Posterior vena cava (tissue), 2 donors: ENCODE measurements at regions not wholly inside any gene's neighbourhood (a gene's known extent, or its start where the extent isn't known, plus 50 kb on each side); places are given as distances from the start of the nearest gene placed in this dataset.
"Not testable (repeated sequence)": the region's sequence is repeated elsewhere in the genome, so short reads cannot be mapped to it uniquely, and the experiment has no call there.

Source experiments
- DNase-seq: peaks from one replicate; pipeline ENCODE4 v3.0.0-alpha.2; 2020; ENCODE audit warnings: low spot score
- intact Hi-C, 2 donors: fragments of 100-400 bp; cut with DNase I; formaldehyde crosslinking; loops; one replicate each; pipeline versions ENCODE4 v1.14.1 to v1.14.2; 2022 to 2023
- donor health status: DM: yes; HTN: yes; CAD: no.
- donor health status: DM: yes; HTN: yes; CAD: no.

DNA sequence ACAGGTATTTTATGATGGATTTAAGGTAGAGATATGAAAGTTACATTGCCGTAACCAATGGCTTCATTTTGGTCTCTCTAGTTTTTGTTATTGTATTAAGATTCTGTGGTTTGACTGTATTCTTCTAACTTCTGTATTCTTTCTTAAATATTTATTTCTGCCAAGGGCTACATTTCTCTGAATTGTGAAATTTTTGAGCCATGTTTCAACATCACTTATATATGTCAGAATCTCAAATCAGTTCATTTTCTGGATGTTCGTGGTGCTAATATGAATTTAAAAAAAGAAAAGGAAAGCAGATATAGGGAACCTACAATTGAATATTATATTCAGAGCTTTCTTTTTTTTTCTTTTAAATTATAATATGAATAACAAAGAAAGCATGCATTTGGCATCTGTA lies 142.7 kb downstream of the ANXA1 start:
- intact Hi-C loops = no loop called here
- DNase-seq = no peak

DNA sequence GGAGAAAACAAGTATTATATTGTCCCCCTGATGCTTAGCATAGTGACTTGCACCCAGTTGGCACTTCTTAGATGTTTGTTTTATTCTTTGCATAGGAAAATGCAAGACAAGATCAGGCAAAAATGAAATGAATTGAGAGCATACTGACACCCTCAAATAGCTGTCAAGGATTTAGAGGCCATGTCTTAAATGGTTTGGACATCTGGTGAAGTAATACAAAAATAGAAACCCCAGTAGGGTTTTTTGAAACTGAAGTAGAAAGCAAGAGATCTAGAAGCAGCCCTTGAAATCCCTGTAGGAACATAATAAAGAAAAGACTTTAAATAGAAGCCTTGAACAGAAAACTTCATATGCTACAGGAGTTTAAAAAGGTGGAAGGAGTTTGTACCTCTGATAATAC lies 174.3 kb downstream of the ANXA1 start:
- intact Hi-C loops = loop anchor here in 1 of 2 donors (10.0 kb wide), 1 partner anchor 61 kb away; no protein-coding TSS in a partner anchor
- DNase-seq = no peak

DNA sequence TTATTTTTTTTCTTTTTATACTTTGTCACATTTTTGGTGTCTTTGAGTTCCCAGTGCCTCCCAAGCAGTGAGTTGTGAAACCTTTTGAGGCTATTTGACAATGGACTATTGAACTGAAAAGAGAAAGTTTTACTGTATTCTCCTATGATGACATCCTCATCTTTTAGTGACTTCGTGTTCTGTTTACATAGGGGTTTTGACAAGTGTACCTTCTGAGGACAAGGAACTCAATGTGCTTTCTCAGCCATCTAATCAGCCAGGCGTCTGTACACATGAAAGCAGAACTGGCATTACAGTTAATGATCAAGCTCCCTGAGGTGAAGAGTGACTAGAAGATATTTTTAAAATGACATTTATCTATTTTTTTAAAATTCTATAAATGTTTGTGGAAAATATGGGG lies 175.5 kb downstream of the ANXA1 start:
- DNase-seq = no peak
- intact Hi-C loops = loop anchor here in 1 of 2 donors (10.0 kb wide), 1 partner anchor 62 kb away; no protein-coding TSS in a partner anchor

DNA sequence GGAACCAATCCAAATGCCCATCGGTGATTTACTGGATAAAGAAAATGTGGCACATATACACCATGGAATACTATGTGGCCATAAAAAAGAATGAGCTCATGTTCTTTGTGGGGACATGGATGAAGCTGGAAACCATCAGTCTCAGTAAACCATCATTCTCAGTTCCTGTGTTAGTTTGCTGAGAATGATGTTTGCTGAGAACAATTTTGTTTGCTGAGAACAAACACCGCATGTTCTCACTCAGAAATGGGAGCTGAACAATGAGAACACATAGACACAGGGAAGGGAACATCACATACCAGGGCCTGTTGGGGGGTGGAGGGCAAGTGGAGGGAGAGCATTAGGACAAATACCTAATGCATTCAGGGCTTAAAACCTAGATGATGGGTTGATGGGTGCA lies 185.5 kb downstream of the ANXA1 start:
- intact Hi-C loops, DNase-seq: not testable (repeated sequence)

- DNase-seq = no peak
- intact Hi-C loops = no loop called here
Measured at GRCh38 chr9:73344060-73344459, 192.4 kb downstream of the ANXA1 start.

- intact Hi-C loops = no loop called here
Measured at GRCh38 chr9:73347123-73347522, 195.5 kb downstream of the ANXA1 start.

GRCh38 chr9:73347720-73348119 lies 196.1 kb downstream of the ANXA1 start:
- intact Hi-C loops = no loop called here
- DNase-seq = no peak

More at GRCh38 chr9:73347123-73347522, 195.5 kb downstream of the ANXA1 start:
- DNase-seq = no peak

DNA sequence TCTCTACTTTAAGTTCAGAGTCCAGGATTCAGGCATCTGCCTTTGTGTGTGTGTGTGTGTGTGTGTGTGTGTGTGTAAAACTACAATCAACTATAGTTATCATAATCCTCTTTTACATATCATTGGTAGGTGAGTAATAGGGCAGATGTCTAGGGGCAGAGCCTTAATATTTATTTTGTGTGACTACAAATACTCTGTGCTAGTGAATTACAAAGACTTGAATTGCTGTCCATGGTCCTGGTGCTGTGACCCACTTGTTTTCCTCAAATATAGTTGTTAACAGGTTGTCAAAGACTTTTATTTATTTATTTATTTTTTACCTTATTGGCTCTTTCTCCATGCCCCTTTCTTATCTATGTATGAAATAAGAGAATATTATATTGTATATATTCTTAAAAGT lies 196.8 kb downstream of the ANXA1 start:
- intact Hi-C loops = no loop called here

DNA sequence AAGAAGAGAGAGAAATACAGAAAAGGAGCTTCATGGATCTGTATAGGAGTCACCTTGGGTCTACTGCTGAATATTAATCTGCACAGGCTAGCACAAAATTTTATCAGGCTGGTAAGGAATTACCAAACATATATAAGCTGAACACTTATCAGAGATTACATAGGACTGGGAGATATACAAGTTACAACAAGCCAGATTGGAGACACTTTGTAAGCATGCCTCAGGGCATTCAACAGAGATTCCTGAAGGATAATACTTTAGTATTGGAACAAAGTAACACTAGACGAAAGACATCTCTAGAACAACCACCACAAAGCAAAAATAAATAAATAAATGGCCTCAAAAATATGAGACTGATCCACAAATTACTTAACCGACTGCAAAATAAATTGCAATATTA lies 197.8 kb downstream of the ANXA1 start:
- intact Hi-C loops = no loop called here
- no peak for DNase-seq

More for the DNA sequence above, 196.8 kb downstream of the ANXA1 start:
- no peak for DNase-seq

DNA sequence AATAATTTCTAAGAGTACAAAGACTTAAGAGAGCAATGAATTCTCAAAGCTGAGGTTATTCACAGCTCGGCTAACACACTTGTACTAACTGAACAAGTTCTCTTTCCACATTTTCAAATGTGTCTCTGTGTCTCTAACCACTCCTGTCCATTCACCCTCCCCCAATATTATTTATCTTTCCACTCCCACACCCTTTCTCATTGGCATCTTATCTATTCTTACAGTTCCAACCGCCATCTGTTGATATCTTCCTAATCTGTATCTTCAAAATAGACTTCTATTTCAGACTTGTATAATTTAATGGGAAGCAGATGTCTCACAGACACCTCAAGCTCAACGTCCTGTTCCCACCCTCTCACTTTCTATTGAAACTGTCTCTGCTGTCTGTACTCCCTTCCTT lies 205.9 kb downstream of the ANXA1 start:
- DNase-seq = no peak
- intact Hi-C loops = no loop called here

DNA sequence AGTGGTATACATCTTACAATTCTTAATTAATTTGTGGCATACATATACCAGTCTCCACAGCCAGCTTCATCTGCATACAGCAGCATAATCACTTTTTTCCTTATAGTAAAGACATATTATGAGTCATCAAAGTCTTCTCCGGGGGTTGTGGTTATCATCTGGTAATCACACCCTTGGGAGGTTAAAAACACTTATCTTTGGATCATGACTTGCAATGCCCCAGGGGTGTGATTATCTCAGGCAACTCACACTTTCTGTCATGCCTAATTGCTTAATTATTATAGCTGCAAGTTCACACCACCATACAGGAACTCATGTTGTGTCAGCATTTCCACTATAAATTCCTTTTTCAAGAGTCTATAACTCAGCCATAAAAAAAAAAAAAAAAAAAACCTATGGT lies 218.4 kb downstream of the ANXA1 start:
- intact Hi-C loops = no loop called here
- DNase-seq = no peak

- intact Hi-C loops = no loop called here
- DNase-seq = no peak
Measured at GRCh38 chr9:73371801-73372200, 220.1 kb downstream of the ANXA1 start.

- intact Hi-C loops = no loop called here
- no peak for DNase-seq
Measured at GRCh38 chr9:73380411-73380810, 228.7 kb downstream of the ANXA1 start.

DNA sequence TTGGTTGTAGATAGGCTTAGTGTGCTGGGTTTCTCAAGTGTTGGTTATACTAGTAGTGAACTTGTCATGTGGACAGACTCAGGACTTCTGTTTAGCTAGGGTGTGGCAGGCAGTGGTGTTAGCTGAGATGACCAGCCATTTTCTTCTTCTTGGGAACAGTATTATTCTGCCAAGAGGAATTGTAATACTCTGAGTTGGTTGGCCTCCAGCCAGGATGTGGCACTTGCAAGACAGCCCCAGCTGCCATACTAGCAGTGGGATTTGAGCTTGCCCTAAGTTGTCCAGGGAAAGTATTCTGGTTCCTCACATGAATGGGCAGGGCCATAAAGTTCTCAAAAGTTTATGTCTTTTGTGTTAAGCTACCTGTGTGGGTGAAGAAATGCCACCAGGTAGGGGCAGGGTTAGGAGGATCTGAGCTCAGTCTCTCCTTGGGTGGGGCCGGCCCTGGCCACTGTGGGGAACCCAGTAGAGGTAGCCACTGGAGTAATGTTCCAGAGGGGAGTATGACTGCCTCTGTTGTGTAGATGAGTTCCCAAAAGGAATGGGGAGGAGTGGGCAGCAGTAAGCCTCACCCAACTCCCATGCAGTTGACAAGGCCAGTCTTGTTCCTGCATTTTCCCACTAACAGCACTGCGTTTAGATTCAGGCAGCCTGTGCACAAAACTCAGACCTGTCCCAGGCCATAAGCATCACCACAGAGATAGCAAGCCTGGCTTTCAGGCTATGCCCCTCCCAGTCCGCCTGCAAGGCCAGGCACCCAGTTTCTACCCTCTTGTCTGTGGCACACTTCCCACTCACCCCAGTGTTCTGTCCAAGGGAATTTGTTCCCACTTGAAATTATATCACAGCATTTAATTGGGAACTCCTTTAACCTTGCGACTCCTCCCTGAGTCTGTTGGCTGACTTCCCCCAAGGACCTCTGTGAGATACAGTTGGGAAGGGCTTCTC lies 250.7 kb downstream of the ANXA1 start:
- DNase-seq = peak; percentile 72
- intact Hi-C loops = no loop called here

DNA sequence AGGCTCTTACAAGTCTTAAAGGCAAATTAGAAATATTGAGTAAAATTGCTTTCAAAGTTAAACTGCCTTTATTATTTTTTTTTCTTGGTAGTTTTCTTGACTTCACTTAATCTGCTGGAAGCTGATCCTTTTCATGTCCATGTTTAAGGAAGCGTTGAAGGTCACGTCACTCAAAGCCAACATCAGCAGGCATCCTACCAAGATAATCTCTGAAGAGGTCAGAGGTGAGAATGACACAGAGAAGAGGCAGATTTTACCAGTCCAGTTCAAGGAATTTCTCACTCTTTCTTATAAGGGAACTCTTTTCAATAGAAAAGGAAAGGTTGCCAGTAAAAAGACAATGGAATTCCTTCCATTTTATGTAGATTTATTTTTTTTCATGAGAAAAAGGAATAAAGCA lies 259.8 kb downstream of the ANXA1 start:
- no peak for DNase-seq
- intact Hi-C loops = no loop called here

DNA sequence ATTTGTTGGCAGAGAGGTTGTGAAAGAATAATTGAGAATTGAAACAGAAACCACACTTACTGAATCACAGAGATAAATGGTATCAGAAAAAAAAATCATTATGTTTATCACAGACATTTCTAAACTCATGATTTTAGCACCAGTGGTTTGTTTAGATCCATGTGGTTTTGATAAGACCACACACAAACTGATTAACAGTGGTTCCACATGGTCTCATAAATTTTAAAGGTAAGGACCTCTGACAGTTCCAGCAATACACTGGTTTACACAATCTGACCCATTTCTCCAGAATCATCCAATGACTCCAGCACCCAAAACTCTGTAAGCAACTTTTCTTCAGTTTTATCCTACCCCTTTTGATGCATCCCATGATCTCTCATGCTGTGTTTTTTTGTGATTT lies 261.2 kb downstream of the ANXA1 start:
- DNase-seq = no peak
- intact Hi-C loops = no loop called here

DNA sequence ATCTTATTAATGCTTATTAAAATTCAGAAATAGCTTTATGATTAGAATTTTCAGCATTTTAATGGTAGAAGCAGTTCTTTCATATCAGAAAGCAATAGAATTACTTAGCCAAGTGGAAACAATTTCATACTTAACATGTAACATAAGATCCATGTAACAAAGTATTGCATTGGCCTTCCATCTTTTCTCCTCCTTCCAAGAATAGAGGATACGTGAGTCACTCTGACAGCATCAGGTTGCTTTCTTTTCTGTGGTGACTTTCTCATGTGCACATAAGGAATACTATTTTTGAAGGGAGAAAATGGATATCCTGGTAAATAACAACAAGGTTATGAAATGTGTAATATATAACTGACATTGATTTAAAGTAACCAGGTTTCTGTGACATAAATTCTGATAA lies 272.2 kb downstream of the ANXA1 start:
- intact Hi-C loops = no loop called here
- DNase-seq = no peak

GRCh38 chr9:73426269-73426668 lies 274.6 kb downstream of the ANXA1 start:
- intact Hi-C loops = no loop called here
- no peak for DNase-seq

DNA sequence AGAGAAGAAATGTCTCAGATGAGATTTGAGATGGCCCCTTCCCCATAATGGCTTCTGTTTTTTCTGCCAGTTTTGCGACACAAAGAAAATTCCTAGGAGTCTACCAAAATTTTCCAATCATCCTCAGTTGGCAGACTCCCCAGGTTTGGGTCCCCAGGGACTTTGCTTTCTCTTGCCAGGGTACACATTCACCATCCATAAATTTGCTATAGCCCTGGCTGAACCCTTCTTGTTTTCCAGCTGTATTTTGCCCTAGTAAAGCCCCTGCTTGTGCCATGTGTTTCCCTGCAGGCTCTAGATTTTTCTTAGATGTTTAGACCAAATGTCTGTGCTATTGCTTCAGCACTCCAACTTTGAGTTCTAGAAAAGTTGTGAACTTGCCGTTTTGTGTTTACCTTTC lies 283.2 kb downstream of the ANXA1 start:
- DNase-seq = no peak
- intact Hi-C loops = no loop called here

DNA sequence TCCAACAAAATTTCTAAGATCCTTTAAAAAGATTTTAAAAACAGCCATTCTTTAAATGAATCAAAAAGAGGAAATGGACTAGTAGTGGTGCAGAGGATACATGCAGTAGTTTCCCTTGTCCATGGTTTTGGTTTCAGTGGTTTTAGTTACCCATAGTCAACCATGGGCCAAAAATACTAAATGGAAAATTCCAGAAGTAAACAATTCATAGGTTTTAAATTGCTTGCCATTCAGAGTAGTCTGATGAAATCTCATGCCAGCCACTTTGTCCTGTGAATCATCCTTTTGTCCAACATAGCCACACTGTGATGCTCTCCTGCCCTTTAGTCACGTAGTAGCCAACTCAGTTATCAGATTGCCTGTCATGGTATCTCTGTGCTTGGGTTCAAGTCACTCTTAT lies 286.1 kb downstream of the ANXA1 start:
- intact Hi-C loops = no loop called here
- no peak for DNase-seq

DNA sequence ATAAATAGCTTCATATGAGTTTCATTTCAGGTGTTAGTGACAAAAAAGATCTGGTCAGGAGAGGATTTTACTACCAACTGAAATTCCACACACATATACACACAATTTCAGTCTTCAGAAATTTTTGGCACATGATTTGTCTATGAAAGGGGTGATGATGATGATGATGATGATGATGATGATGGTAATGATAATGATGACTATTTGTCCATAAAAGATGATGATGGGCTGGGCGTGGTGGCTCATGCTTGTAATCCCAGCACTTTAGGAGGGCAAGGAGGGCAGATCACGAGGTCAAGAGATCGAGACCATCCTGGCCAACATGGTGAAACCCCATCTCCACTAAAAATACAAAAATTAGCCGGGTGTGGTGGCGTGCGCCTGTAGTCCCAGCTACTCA lies 288.2 kb downstream of the ANXA1 start:
- intact Hi-C loops, DNase-seq: not testable (repeated sequence)
